ENCODE measurements at regions not wholly inside any gene's neighbourhood (a gene's known extent, or its start where the extent isn't known, plus 50 kb on each side); places are given as distances from the start of the nearest gene placed in this dataset.

- Histone ChIP-seq H3K27ac (no peak overlapping the region), H3K36me3 (no peaks in the 10 kb centered on the region), H3K27me3 (no peaks in the 10 kb centered on the region), H3K9me3 (no peaks in the 10 kb centered on the region), H3K4me3 (no peak overlapping the region), H3K4me1 (peaks cover 0 to 15% (median 6%) of the 10 kb centered on the region in 4 donors)
- intact Hi-C loops (cut with DNase I): no loop called here
- no peak for TF ChIP-seq POLR2AphosphoS5 (IDR thresholded peaks at IDR 0.05)
- TF ChIP-seq EP300 (IDR thresholded peaks at IDR 0.05): no peak
- TF ChIP-seq CTCF (IDR thresholded peaks at IDR 0.05): no peak
- no peak for TF ChIP-seq POLR2A (IDR thresholded peaks at IDR 0.05)
- DNase-seq: no peak
Observed at GRCh38 chr2:204491528-204491927, 53.7 kb upstream of the PARD3B start.

- no peaks in the 10 kb centered on the region for H3K9me3 ChIP-seq
- H3K4me3 ChIP-seq: no peak overlapping the region
- TF ChIP-seq POLR2AphosphoS5 (IDR thresholded peaks at IDR 0.05) (no peak), CTCF (IDR thresholded peaks at IDR 0.05) (no peak), EP300 (IDR thresholded peaks at IDR 0.05) (no peak), POLR2A (IDR thresholded peaks at IDR 0.05) (no peak)
- intact Hi-C loops (cut with DNase I): no loop called here
- no peaks in the 10 kb centered on the region for H3K36me3 ChIP-seq
- H3K4me1 ChIP-seq: peaks cover 0 to 15% (median 4%) of the 10 kb centered on the region in 4 donors
- DNase-seq: no peak
- H3K27me3 ChIP-seq: no peaks in the 10 kb centered on the region
- 88 to 89% methylated on average over 2 of the region's 2 CpGs for WGBS, 2 donors
- no peak overlapping the region for H3K27ac ChIP-seq
Observed at GRCh38 chr2:204492417-204492816, 52.9 kb upstream of the PARD3B start.

- Histone ChIP-seq H3K27me3 (no peaks in the 10 kb centered on the region), H3K27ac (no peak overlapping the region), H3K36me3 (no peaks in the 10 kb centered on the region), H3K4me1 (peaks cover 0 to 15% (median 4%) of the 10 kb centered on the region in 4 donors), H3K4me3 (no peak overlapping the region), H3K9me3 (no peaks in the 10 kb centered on the region)
- DNase-seq: no peak
- no peak for TF ChIP-seq POLR2AphosphoS5 (IDR thresholded peaks at IDR 0.05)
- TF ChIP-seq POLR2A (IDR thresholded peaks at IDR 0.05): no peak
- TF ChIP-seq EP300 (IDR thresholded peaks at IDR 0.05): no peak
- TF ChIP-seq CTCF (IDR thresholded peaks at IDR 0.05): no peak
- intact Hi-C loops (cut with DNase I): no loop called here
- WGBS, 2 donors: 68 to 79% methylated on average over 3 of the region's 3 CpGs
Observed at GRCh38 chr2:204494681-204495080, 50.6 kb upstream of the PARD3B start.

- H3K4me1 ChIP-seq: peaks cover 0 to 15% (median 4%) of the 10 kb centered on the region in 4 donors
- no peak overlapping the region for H3K4me3 ChIP-seq
- intact Hi-C loops (cut with DNase I): no loop called here
- no peak overlapping the region for H3K27ac ChIP-seq
- no peaks in the 10 kb centered on the region for H3K36me3 ChIP-seq
- H3K27me3 ChIP-seq: no peaks in the 10 kb centered on the region
- no peaks in the 10 kb centered on the region for H3K9me3 ChIP-seq
- DNase-seq: no peak
- no peak for TF ChIP-seq EP300 (IDR thresholded peaks at IDR 0.05)
- no peak for TF ChIP-seq CTCF (IDR thresholded peaks at IDR 0.05)
- no peak for TF ChIP-seq POLR2AphosphoS5 (IDR thresholded peaks at IDR 0.05)
- no peak for TF ChIP-seq POLR2A (IDR thresholded peaks at IDR 0.05)
Observed at GRCh38 chr2:204495381-204495780, 49.9 kb upstream of the PARD3B start.
